Suprapubic skin (tissue), 4 donors: ENCODE measurements at regions not wholly inside any gene's neighbourhood (a gene's known extent, or its start where the extent isn't known, plus 50 kb on each side); places are given as distances from the start of the nearest gene placed in this dataset.

ENCODE experiments used
- DNase-seq, 2 donors: peaks; one replicate each; pipeline ENCODE4 v3.0.0-alpha.2; 2019; ENCODE audit warnings: low spot score in 2 of 2
- H3K27ac ChIP-seq: fragments of 200-600 bp; sonication (generic); one replicate; pipeline ENCODE4 v1.5.1; 2019
- H3K27me3 ChIP-seq: fragments of 200-600 bp; sonication (generic); one replicate; pipeline ENCODE4 v1.5.1; 2019
- H3K36me3 ChIP-seq: fragments of 200-600 bp; sonication (generic); one replicate; pipeline ENCODE4 v1.5.1; 2019
- H3K4me1 ChIP-seq: fragments of 200-600 bp; sonication (generic); one replicate; pipeline ENCODE4 v1.5.1; 2019
- H3K4me3 ChIP-seq: fragments of 200-600 bp; sonication (generic); one replicate; pipeline ENCODE4 v1.5.1; 2019; ENCODE audit warnings: mild to moderate bottlenecking
- H3K9me3 ChIP-seq: fragments of 200-600 bp; sonication (generic); one replicate; pipeline ENCODE4 v1.5.1; 2019
- CTCF ChIP-seq, 2 donors: fragments of 200-600 bp in 1 of 2; fragments of 450-650 bp in 1 of 2; sonication (generic) in 1 of 2; IDR thresholded peaks; one replicate each; pipeline ENCODE4 v1.5.1; 2016 to 2019; ENCODE audit warnings: antibody characterized with exemption in 2 of 2, mild to moderate bottlenecking in 1 of 2, moderate library complexity in 1 of 2
- EP300 ChIP-seq: sonication (generic); formaldehyde crosslinking; IDR thresholded peaks from one replicate; pipeline ENCODE4 v1.6.1; 2017; ENCODE audit warnings: antibody characterized with exemption
- POLR2A ChIP-seq, 2 donors: fragments of 450-650 bp; IDR thresholded peaks; one replicate each; pipeline ENCODE4 v1.6.1; 2017; ENCODE audit warnings: antibody characterized with exemption in 2 of 2, mild to moderate bottlenecking in 2 of 2, moderate library complexity in 2 of 2
- POLR2AphosphoS5 ChIP-seq, 3 donors: sonication (generic); formaldehyde crosslinking; IDR thresholded peaks; one replicate each; pipeline ENCODE4 v1.6.1; 2017; ENCODE audit warnings: antibody characterized with exemption in 3 of 3
- WGBS: methylation state at CpG from one replicate; pipeline ENCODE4 v1.1.5; 2018; 5-methylcytosine and 5-hydroxymethylcytosine counted together

DNA sequence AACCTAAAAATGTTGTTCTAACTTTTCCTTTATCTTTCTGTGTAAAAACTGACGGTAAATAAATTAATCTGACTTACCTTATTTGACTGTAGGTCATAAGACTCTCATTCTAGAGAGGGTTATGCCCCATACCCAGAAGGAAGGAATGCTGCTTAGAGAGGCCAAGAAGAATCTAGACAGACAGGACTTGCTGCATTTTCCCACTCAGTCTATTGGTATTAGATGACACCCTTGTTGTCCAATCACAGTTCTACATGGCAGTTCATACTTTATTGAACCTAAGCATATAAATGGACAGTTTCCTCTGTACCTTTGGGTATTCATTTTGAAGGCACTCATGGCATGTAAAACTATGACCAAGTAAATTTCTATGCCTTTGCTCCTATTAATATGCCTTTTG is 359.6 kb upstream of the ID4 start:
- 94% methylated on average over 1 of the region's 1 CpG for whole genome bisulfite sequencing
- H3K27me3 ChIP-seq: no peaks in the 10 kb centered on the region
- H3K27ac ChIP-seq: no peak overlapping the region
- DNase-seq: no peak
- no peaks in the 10 kb centered on the region for H3K9me3 ChIP-seq
- no peak for TF ChIP-seq EP300
- TF ChIP-seq POLR2A (IDR thresholded peaks at IDR 0.05): no peak
- TF ChIP-seq POLR2AphosphoS5 (IDR thresholded peaks at IDR 0.05): no peak
- H3K4me1 ChIP-seq: no peaks in the 10 kb centered on the region
- H3K4me3 ChIP-seq: no peak overlapping the region
- H3K36me3 ChIP-seq: no peaks in the 10 kb centered on the region

- WGBS: 62% methylated on average over 4 of the region's 4 CpGs
- Histone ChIP-seq H3K4me3 (no peak overlapping the region), H3K27me3 (no peaks in the 10 kb centered on the region), H3K9me3 (no peaks in the 10 kb centered on the region), H3K4me1 (no peaks in the 10 kb centered on the region), H3K36me3 (no peaks in the 10 kb centered on the region), H3K27ac (no peak overlapping the region)
- DNase-seq: no peak
- TF ChIP-seq POLR2A (IDR thresholded peaks at IDR 0.05) (no peak), POLR2AphosphoS5 (IDR thresholded peaks at IDR 0.05) (no peak), EP300 (no peak), CTCF (IDR thresholded peaks at IDR 0.05) (no peak)
These were observed 358.9 kb upstream of the ID4 start for GRCh38 chr6:19478273-19478672.

DNA sequence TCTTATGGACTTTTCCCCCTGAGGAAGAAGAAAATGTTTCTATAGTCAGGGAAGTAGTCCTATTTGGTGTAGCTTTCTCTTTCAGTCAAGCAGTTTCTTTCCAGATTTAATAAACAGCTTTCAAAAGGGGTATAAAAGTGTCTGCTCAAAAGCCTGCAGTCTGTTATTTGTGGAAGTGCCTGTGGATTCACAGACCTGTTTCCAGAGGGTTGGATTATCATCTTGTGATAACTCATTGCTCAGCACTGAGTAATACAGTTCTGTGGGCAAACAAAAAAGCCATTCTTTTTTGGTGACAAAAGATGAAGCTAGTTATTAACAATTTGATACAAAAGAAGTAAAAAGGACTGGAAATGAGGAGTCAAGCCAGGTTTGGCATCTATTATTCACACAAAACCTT is 358.2 kb upstream of the ID4 start:
- H3K27me3 ChIP-seq: no peaks in the 10 kb centered on the region
- TF ChIP-seq POLR2A (IDR thresholded peaks at IDR 0.05): no peak
- no peak for TF ChIP-seq EP300
- no peak for TF ChIP-seq POLR2AphosphoS5 (IDR thresholded peaks at IDR 0.05)
- no peak for TF ChIP-seq CTCF (IDR thresholded peaks at IDR 0.05)
- no peak for DNase-seq
- no peaks in the 10 kb centered on the region for H3K4me1 ChIP-seq
- H3K27ac ChIP-seq: no peak overlapping the region
- no peaks in the 10 kb centered on the region for H3K36me3 ChIP-seq
- H3K9me3 ChIP-seq: no peaks in the 10 kb centered on the region
- no peak overlapping the region for H3K4me3 ChIP-seq

DNA sequence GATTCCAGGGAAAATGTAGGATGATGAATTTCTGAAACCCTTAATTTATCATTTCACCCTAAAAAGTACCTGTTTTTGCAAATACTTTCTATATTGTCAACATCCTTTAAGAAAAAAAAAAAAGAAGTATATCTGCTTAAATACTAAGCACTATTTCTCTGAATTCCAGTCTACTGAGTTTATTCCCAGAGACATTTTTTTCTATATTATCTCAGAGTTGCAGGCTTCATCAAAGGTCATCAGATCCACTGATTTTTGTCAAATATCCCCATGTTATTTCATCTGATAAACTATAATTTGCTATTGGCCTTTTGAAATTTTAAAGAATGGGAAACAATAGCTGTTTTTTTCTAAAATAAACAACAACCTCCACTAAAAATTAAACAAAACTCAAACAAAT is 357.6 kb upstream of the ID4 start:
- H3K27ac ChIP-seq: no peak overlapping the region
- H3K36me3 ChIP-seq: no peaks in the 10 kb centered on the region
- H3K4me3 ChIP-seq: no peak overlapping the region
- no peaks in the 10 kb centered on the region for H3K9me3 ChIP-seq
- H3K4me1 ChIP-seq: no peaks in the 10 kb centered on the region
- H3K27me3 ChIP-seq: no peaks in the 10 kb centered on the region
- TF ChIP-seq POLR2A (IDR thresholded peaks at IDR 0.05) (no peak), CTCF (IDR thresholded peaks at IDR 0.05) (no peak), POLR2AphosphoS5 (IDR thresholded peaks at IDR 0.05) (no peak), EP300 (no peak)
- DNase-seq: no peak

DNA sequence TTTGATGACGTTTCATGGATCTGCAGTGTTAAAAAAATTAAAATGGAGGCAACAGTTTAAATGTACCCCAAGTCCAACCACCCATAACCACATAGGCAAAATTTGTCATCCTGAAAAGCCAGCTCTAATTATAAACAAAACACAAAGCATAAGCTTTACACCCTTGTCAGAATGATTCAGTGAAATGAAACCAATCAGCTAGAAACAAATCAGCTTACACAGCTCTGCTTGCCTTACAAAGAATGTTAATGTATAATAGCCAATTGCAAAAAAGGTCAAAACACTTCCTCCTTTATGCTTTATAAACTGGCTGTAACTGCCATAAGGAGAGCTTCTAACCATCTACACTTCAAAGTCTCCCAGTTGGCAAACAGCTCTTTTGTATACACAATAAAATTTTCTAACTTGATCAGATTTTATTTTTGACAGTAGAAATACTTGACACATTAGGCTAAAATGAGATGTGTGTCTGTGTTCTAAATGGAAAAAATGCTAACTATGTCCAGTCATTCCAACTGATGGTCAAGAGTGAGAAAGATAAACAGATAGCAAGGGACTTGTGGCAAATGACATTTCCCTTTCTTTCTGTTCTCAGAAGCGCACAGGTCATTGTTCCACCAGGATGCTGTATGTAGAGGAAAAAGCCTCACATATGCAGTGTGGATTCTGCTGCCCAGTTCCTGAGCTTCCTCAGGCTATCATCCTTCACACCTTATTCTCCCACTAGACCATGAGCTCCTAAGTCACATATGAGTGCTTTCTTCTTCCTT is 344.3 kb upstream of the ID4 start:
- no peak for DNase-seq
- Histone ChIP-seq H3K4me3 (no peak overlapping the region), H3K27me3 (no peaks in the 10 kb centered on the region), H3K4me1 (no peaks in the 10 kb centered on the region), H3K9me3 (no peaks in the 10 kb centered on the region), H3K27ac (no peak overlapping the region), H3K36me3 (no peaks in the 10 kb centered on the region)
- TF ChIP-seq POLR2AphosphoS5 (IDR thresholded peaks at IDR 0.05): no peak
- no peak for TF ChIP-seq EP300
- TF ChIP-seq POLR2A (IDR thresholded peaks at IDR 0.05): no peak
- TF ChIP-seq CTCF (IDR thresholded peaks at IDR 0.05): no peak
- WGBS: 82% methylated on average over 2 of the region's 2 CpGs
